MM.1S (cell line): ENCODE measurements at regions not wholly inside any gene's neighbourhood (a gene's known extent, or its start where the extent isn't known, plus 50 kb on each side); places are given as distances from the start of the nearest gene placed in this dataset.

Experiments
- DNase-seq: peaks from one replicate; pipeline ENCODE4 v3.0.0-alpha.2; 2015
- H2AFZ ChIP-seq: fragments of 300-600 bp; sonication (generic); 2 replicates; pipeline ENCODE4 v1.6.0; 2016; ENCODE audit warnings: antibody characterized with exemption, low read length
- H3F3A ChIP-seq: fragments of 300-600 bp; sonication (generic); 2 replicates; pipeline ENCODE4 v1.6.1; 2016; ENCODE audit warnings: mild to moderate bottlenecking, antibody characterized with exemption, low read length, moderate library complexity, mixed read lengths; ENCODE audit not compliant: insufficient read depth
- H3K27ac ChIP-seq: fragments of 300-600 bp; sonication (generic); 2 replicates; pipeline ENCODE4 v1.5.1; 2016; ENCODE audit warnings: mild to moderate bottlenecking, low read length
- H3K27me3 ChIP-seq: fragments of 300-600 bp; sonication (generic); replicated peaks from 2 replicates; pipeline ENCODE4 v1.6.0; 2016; ENCODE audit warnings: low read length; ENCODE audit not compliant: insufficient read depth
- H3K36me3 ChIP-seq: fragments of 300-600 bp; sonication (generic); replicated peaks from 2 replicates; pipeline ENCODE4 v1.6.1; 2016; ENCODE audit warnings: mild to moderate bottlenecking, low read length, mixed read lengths; ENCODE audit not compliant: insufficient read depth
- H3K4me1 ChIP-seq: fragments of 300-600 bp; sonication (generic); 2 replicates; pipeline ENCODE4 v1.6.1; 2016; ENCODE audit warnings: low read length, mixed read lengths
- H3K4me2 ChIP-seq: fragments of 300-600 bp; sonication (generic); 2 replicates; pipeline ENCODE4 v1.6.0; 2016; ENCODE audit warnings: low read depth, low read length
- H3K4me3 ChIP-seq: fragments of 300-600 bp; sonication (generic); 2 replicates; pipeline ENCODE4 v1.5.1; 2016; ENCODE audit warnings: low read length, mixed read lengths
- H3K79me2 ChIP-seq: fragments of 300-600 bp; sonication (generic); 2 replicates; pipeline ENCODE4 v1.6.1; 2016; ENCODE audit warnings: mixed run types, low read length, mixed read lengths
- H3K9ac ChIP-seq: fragments of 300-600 bp; sonication (generic); 2 replicates; pipeline ENCODE4 v1.6.1; 2016; ENCODE audit warnings: low read length, mixed read lengths
- H3K9me2 ChIP-seq: fragments of 300-600 bp; sonication (generic); replicated peaks from 2 replicates; pipeline ENCODE4 v1.6.1; 2016; ENCODE audit warnings: mild to moderate bottlenecking, low read length, mixed read lengths; ENCODE audit not compliant: insufficient read depth
- H3K9me3 ChIP-seq: fragments of 300-600 bp; sonication (generic); replicated peaks from 2 replicates; pipeline ENCODE4 v1.6.1; 2016; ENCODE audit warnings: mild to moderate bottlenecking, low read length, mixed read lengths; ENCODE audit not compliant: insufficient read depth
- H4K20me1 ChIP-seq: fragments of 300-600 bp; sonication (generic); 2 replicates; pipeline ENCODE4 v1.6.1; 2016; ENCODE audit warnings: mild to moderate bottlenecking, low read length, moderate library complexity, mixed read lengths; ENCODE audit not compliant: insufficient read depth
- EZH2 ChIP-seq: fragments of 300-600 bp; sonication (generic); optimal IDR thresholded peaks from 2 replicates; pipeline ENCODE3; 2017; ENCODE audit warnings: low read depth, mild to moderate bottlenecking, antibody characterized with exemption, low read length, mixed read lengths
- EZH2phosphoT487 ChIP-seq: fragments of 300-600 bp; sonication (generic); IDR thresholded peaks from 2 replicates; pipeline ENCODE4 v1.6.1; 2018; ENCODE audit warnings: antibody characterized with exemption, low read length
- TF ChIP-seq, protein P1 (sequence below): fragments of 300-600 bp; sonication (generic); IDR thresholded peaks from 2 replicates; pipeline ENCODE4 v1.5.1; 2016; ENCODE audit warnings: antibody characterized with exemption, low read length, mixed read lengths

GRCh38 chr2:220704081-220704480 lies 868.0 kb downstream of the EPHA4 start:
- H3F3A ChIP-seq = no peaks in the 10 kb centered on the region
- H3K9ac ChIP-seq = no peak overlapping the region
- no peak for DNase-seq
- no peak overlapping the region for H3K4me3 ChIP-seq
- no peak for TF ChIP-seq EZH2
- TF ChIP-seq, protein P1, sequence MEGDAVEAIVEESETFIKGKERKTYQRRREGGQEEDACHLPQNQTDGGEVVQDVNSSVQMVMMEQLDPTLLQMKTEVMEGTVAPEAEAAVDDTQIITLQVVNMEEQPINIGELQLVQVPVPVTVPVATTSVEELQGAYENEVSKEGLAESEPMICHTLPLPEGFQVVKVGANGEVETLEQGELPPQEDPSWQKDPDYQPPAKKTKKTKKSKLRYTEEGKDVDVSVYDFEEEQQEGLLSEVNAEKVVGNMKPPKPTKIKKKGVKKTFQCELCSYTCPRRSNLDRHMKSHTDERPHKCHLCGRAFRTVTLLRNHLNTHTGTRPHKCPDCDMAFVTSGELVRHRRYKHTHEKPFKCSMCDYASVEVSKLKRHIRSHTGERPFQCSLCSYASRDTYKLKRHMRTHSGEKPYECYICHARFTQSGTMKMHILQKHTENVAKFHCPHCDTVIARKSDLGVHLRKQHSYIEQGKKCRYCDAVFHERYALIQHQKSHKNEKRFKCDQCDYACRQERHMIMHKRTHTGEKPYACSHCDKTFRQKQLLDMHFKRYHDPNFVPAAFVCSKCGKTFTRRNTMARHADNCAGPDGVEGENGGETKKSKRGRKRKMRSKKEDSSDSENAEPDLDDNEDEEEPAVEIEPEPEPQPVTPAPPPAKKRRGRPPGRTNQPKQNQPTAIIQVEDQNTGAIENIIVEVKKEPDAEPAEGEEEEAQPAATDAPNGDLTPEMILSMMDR = no peak
- TF ChIP-seq EZH2phosphoT487 = no peak
- H3K4me2 ChIP-seq = no peak overlapping the region
- no peaks in the 10 kb centered on the region for H3K4me1 ChIP-seq
- H3K36me3 ChIP-seq = no peaks in the 10 kb centered on the region
- no peaks in the 10 kb centered on the region for H3K79me2 ChIP-seq
- H3K9me2 ChIP-seq = no peaks in the 10 kb centered on the region
- no peaks in the 10 kb centered on the region for H4K20me1 ChIP-seq
- H3K27me3 ChIP-seq = no peaks in the 10 kb centered on the region
- no peak overlapping the region for H2AFZ ChIP-seq
- no peaks in the 10 kb centered on the region for H3K9me3 ChIP-seq
- no peak overlapping the region for H3K27ac ChIP-seq

GRCh38 chr2:220704810-220705209 lies 867.3 kb downstream of the EPHA4 start:
- no peaks in the 10 kb centered on the region for H3K27me3 ChIP-seq
- H3K79me2 ChIP-seq = no peaks in the 10 kb centered on the region
- TF ChIP-seq EZH2 (no peak), EZH2phosphoT487 (no peak)
- TF ChIP-seq, protein P1 = no peak
- H3K9me2 ChIP-seq = no peaks in the 10 kb centered on the region
- H3K4me3 ChIP-seq = no peak overlapping the region
- H3K9ac ChIP-seq = no peak overlapping the region
- DNase-seq = no peak
- no peaks in the 10 kb centered on the region for H3F3A ChIP-seq
- H3K36me3 ChIP-seq = no peaks in the 10 kb centered on the region
- no peak overlapping the region for H2AFZ ChIP-seq
- H3K4me1 ChIP-seq = no peaks in the 10 kb centered on the region
- H3K27ac ChIP-seq = no peak overlapping the region
- H3K9me3 ChIP-seq = no peaks in the 10 kb centered on the region
- no peaks in the 10 kb centered on the region for H4K20me1 ChIP-seq
- no peak overlapping the region for H3K4me2 ChIP-seq

DNA sequence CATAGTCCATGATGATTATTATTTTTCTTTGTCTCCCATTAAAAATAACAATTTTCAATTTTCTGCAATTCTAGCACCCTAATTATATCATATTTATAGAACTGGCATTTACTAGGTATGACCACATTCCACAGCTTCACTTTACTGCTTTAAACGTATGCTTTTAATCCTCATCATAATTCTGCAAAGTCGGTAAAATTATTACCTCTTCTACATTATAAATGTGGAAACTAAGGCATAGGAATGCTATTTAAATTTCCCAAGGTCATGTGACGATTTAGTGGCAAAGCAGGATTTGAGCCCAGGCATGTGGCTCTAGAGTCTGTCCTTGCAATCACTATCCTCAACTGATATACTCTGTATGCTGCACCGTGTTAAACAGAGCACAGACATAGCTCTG lies 866.4 kb downstream of the EPHA4 start:
- no peak overlapping the region for H3K27ac ChIP-seq
- H3K27me3 ChIP-seq = no peaks in the 10 kb centered on the region
- H4K20me1 ChIP-seq = no peaks in the 10 kb centered on the region
- DNase-seq = no peak
- no peaks in the 10 kb centered on the region for H3K9me3 ChIP-seq
- no peaks in the 10 kb centered on the region for H3F3A ChIP-seq
- no peak overlapping the region for H3K4me2 ChIP-seq
- no peak overlapping the region for H3K9ac ChIP-seq
- TF ChIP-seq EZH2 = no peak
- no peak for TF ChIP-seq EZH2phosphoT487
- TF ChIP-seq, protein P1 = no peak
- H2AFZ ChIP-seq = no peak overlapping the region
- no peaks in the 10 kb centered on the region for H3K4me1 ChIP-seq
- no peaks in the 10 kb centered on the region for H3K79me2 ChIP-seq
- no peaks in the 10 kb centered on the region for H3K9me2 ChIP-seq
- no peak overlapping the region for H3K4me3 ChIP-seq
- H3K36me3 ChIP-seq = no peaks in the 10 kb centered on the region
